GM10248 (cell line): ENCODE measurements at regions not wholly inside any gene's neighbourhood (a gene's known extent, or its start where the extent isn't known, plus 50 kb on each side); places are given as distances from the start of the nearest gene placed in this dataset.

Experiments
- CTCF ChIA-PET: fragments of 300-600 bp; sonication (Branson Sonifier 250); formaldehyde crosslinking; extraction: SDS; loops from one replicate; lab custom pipeline; 2021; ENCODE audit warnings: antibody characterized with exemption; lab: Yijun Ruan, JAX
- POLR2A ChIA-PET: fragments of 350-650 bp; sonication (Branson Sonifier 250); formaldehyde crosslinking; extraction: SDS; loops from one replicate; lab custom pipeline; 2020; ENCODE audit warnings: antibody characterized with exemption; lab: Yijun Ruan, JAX
- DNase-seq: peaks from one replicate; pipeline ENCODE4 v3.0.0; 2012; ENCODE audit errors: extremely low spot score
- CTCF ChIP-seq: IDR thresholded peaks from 2 replicates; pipeline ENCODE4 v1.5.1; 2012; ENCODE audit warnings: mild to moderate bottlenecking, low read depth; ENCODE audit errors: extremely low read depth, missing control alignments, control extremely low read depth

- DNase-seq = no peak
- ChIA-PET POLR2A (no interaction called here), CTCF (interaction anchor here (1.2 kb wide), 1 partner anchor 12 kb away, joined by 3 read pairs; no protein-coding TSS in a partner anchor)
- no peak for TF ChIP-seq CTCF
Measured at GRCh38 chr2:4891394-4891793, 800.8 kb upstream of the SOX11 start.

GRCh38 chr2:4895371-4895770 lies 796.8 kb upstream of the SOX11 start:
- no peak for TF ChIP-seq CTCF
- ChIA-PET CTCF (interaction anchor here (1.6 kb wide), 1 partner anchor 20 kb away, joined by 4 read pairs; no protein-coding TSS in a partner anchor), POLR2A (no interaction called here)
- no peak for DNase-seq

GRCh38 chr2:4898706-4899105 lies 793.5 kb upstream of the SOX11 start:
- no peak for TF ChIP-seq CTCF
- CTCF ChIA-PET = no interaction called here

GRCh38 chr2:4900242-4900641 lies 791.9 kb upstream of the SOX11 start:
- no peak for DNase-seq
- ChIA-PET CTCF (no interaction called here), POLR2A (no interaction called here)
- TF ChIP-seq CTCF = no peak

More at GRCh38 chr2:4898706-4899105, 793.5 kb upstream of the SOX11 start:
- no peak for DNase-seq
- POLR2A ChIA-PET = no interaction called here

- TF ChIP-seq CTCF = no peak
Measured at GRCh38 chr2:4900861-4901770, 791.1 kb upstream of the SOX11 start.

GRCh38 chr2:4903656-4904348 lies 788.4 kb upstream of the SOX11 start:
- DNase-seq = no peak
- POLR2A ChIA-PET = no interaction called here
- TF ChIP-seq CTCF = no peak
- CTCF ChIA-PET = no interaction called here

More at GRCh38 chr2:4900861-4901770, 791.1 kb upstream of the SOX11 start:
- POLR2A ChIA-PET = interaction anchor here (0.5 kb wide), 1 partner anchor 959 kb away, joined by 6 read pairs; no protein-coding TSS in a partner anchor
- CTCF ChIA-PET = no interaction called here
- no peak for DNase-seq
